Calu3 (cell line): ENCODE measurements at regions not wholly inside any gene's neighbourhood (a gene's known extent, or its start where the extent isn't known, plus 50 kb on each side); places are given as distances from the start of the nearest gene placed in this dataset.

Experiments used
- BruUV-seq: library from RNA; stranded (reverse); fragments of 400-500 nt; replicated peaks from 2 replicates; lab custom pipeline; 2021; lab: Mats Ljungman, UMichigan
- CTCF ChIA-PET: fragments of 300-600 bp; sonication (Branson Sonifier 250); formaldehyde crosslinking; loops from one replicate; lab custom pipeline; 2022; ENCODE audit warnings: antibody characterized with exemption; lab: Charles Lee
- DNase-seq: peaks from one replicate; pipeline ENCODE4 v3.0.0; 2022
- H3K27ac Mint-ChIP-seq: one replicate; pipeline ENCODE4 v1.8.0; 2022; ENCODE audit warnings: mixed read lengths; ENCODE audit not compliant: unreplicated experiment
- H3K27me3 Mint-ChIP-seq: one replicate; pipeline ENCODE4 v1.8.0; 2022; ENCODE audit warnings: mixed read lengths; ENCODE audit not compliant: unreplicated experiment
- H3K36me3 Mint-ChIP-seq: one replicate; pipeline ENCODE4 v1.8.0; 2022; ENCODE audit warnings: mild to moderate bottlenecking, moderate library complexity, mixed read lengths; ENCODE audit not compliant: insufficient read depth, unreplicated experiment
- H3K4me1 Mint-ChIP-seq: one replicate; pipeline ENCODE4 v1.8.0; 2022; ENCODE audit warnings: mild to moderate bottlenecking, low read depth, mixed read lengths; ENCODE audit not compliant: unreplicated experiment
- H3K4me3 Mint-ChIP-seq: one replicate; pipeline ENCODE4 v1.8.0; 2022; ENCODE audit warnings: mild to moderate bottlenecking, low read depth, moderate library complexity, mixed read lengths; ENCODE audit not compliant: unreplicated experiment
- H3K9me3 Mint-ChIP-seq: one replicate; pipeline ENCODE4 v1.8.0; 2022; ENCODE audit warnings: low read depth, mixed read lengths; ENCODE audit not compliant: unreplicated experiment
- CTCF ChIP-seq: fragments of 200-600 bp; IDR thresholded peaks from one replicate; pipeline ENCODE4 v1.8.0; 2022; ENCODE audit warnings: antibody characterized with exemption; ENCODE audit not compliant: unreplicated experiment
- intact Hi-C: fragments of 100-400 bp; cut with micrococcal nuclease; formaldehyde crosslinking; loops from one replicate; pipeline ENCODE4 v1.10.0; 2022; ENCODE audit not compliant: unreplicated experiment

- DNase-seq, result no peak
- intact Hi-C loops, result no loop called here
- H3K36me3 Mint-ChIP-seq, result no peaks in the 10 kb centered on the region
- TF ChIP-seq CTCF, result no peak
- no peaks in the 10 kb centered on the region for H3K27me3 Mint-ChIP-seq
- H3K9me3 Mint-ChIP-seq, result no peaks in the 10 kb centered on the region
- BruUV-seq, result no TSS peak
- CTCF ChIA-PET, result no interaction called here
- no peak overlapping the region for H3K27ac Mint-ChIP-seq
- no peaks in the 10 kb centered on the region for H3K4me1 Mint-ChIP-seq
- H3K4me3 Mint-ChIP-seq, result no peak overlapping the region
These were observed 551.7 kb upstream of the POT1 start for GRCh38 chr7:125481323-125481722.

GRCh38 chr7:125480762-125481161, 551.1 kb upstream of the POT1 start:
- intact Hi-C loops, result no loop called here
- H3K27ac Mint-ChIP-seq, result no peak overlapping the region
- no peaks in the 10 kb centered on the region for H3K4me1 Mint-ChIP-seq
- no peaks in the 10 kb centered on the region for H3K9me3 Mint-ChIP-seq
- CTCF ChIA-PET, result no interaction called here
- no peak for DNase-seq
- no TSS peak for BruUV-seq
- no peaks in the 10 kb centered on the region for H3K27me3 Mint-ChIP-seq
- H3K4me3 Mint-ChIP-seq, result no peak overlapping the region
- TF ChIP-seq CTCF, result no peak
- H3K36me3 Mint-ChIP-seq, result no peaks in the 10 kb centered on the region

- Mint-ChIP-seq H3K9me3 (no peaks in the 10 kb centered on the region), H3K27ac (no peak overlapping the region), H3K36me3 (no peaks in the 10 kb centered on the region), H3K4me1 (no peaks in the 10 kb centered on the region), H3K4me3 (no peak overlapping the region), H3K27me3 (no peaks in the 10 kb centered on the region)
- intact Hi-C loops, result no loop called here
- TF ChIP-seq CTCF, result no peak
- BruUV-seq, result no TSS peak
- CTCF ChIA-PET, result no interaction called here
- no peak for DNase-seq
These were observed 539.2 kb upstream of the POT1 start for GRCh38 chr7:125468855-125469174.

GRCh38 chr7:125467996-125468854, 538.6 kb upstream of the POT1 start:
- TF ChIP-seq CTCF, result no peak
- no peaks in the 10 kb centered on the region for H3K27me3 Mint-ChIP-seq
- no peak overlapping the region for H3K4me3 Mint-ChIP-seq
- no peaks in the 10 kb centered on the region for H3K36me3 Mint-ChIP-seq
- no peak for DNase-seq
- H3K4me1 Mint-ChIP-seq, result no peaks in the 10 kb centered on the region
- CTCF ChIA-PET, result no interaction called here
- H3K9me3 Mint-ChIP-seq, result no peaks in the 10 kb centered on the region
- no TSS peak for BruUV-seq
- intact Hi-C loops, result no loop called here
- no peak overlapping the region for H3K27ac Mint-ChIP-seq
